ENCODE measurements at regions not wholly inside any gene's neighbourhood (a gene's known extent, or its start where the extent isn't known, plus 50 kb on each side); places are given as distances from the start of the nearest gene placed in this dataset.

GRCh38 chr15:47445723-47446392 lies 271.4 kb upstream of the SEMA6D start:
- intact Hi-C loops (cut with micrococcal nuclease; ENCODE audit: unreplicated experiment): no loop called here
- no peak overlapping the region for H3K9ac ChIP-seq (ENCODE audit: control insufficient read depth, insufficient read depth, low read length)

More at GRCh38 chr15:47445723-47446392, 271.4 kb upstream of the SEMA6D start:
- RAD21 ChIA-PET (ENCODE audit: unreplicated experiment): no interaction called here
- no peak for ATAC-seq
- Histone ChIP-seq H3K4me2 (ENCODE audit: control insufficient read depth, insufficient read depth) (no peak overlapping the region), H4K20me1 (ENCODE audit: control insufficient read depth, insufficient read depth) (no peaks in the 10 kb centered on the region), H3K4me3 (no peak overlapping the region), H3K27me3 (replicated peaks in 1 of 2; ENCODE audit: control insufficient read depth in 2 of 2, insufficient read depth in 2 of 2, low read length in 1 of 2) (no peaks in the 10 kb centered on the region), H3K9me3 (replicated peaks; ENCODE audit: control insufficient read depth, insufficient read depth, low read length) (no peaks in the 10 kb centered on the region), H3K27ac (ENCODE audit: control insufficient read depth, insufficient read depth) (no peak overlapping the region), H3K36me3 (ENCODE audit: control insufficient read depth in 2 of 2, insufficient read depth in 2 of 2, low read length in 1 of 2) (no peaks in the 10 kb centered on the region), H3K4me1 (ENCODE audit: control insufficient read depth, insufficient read depth, low read length) (no peaks in the 10 kb centered on the region), H3K79me2 (ENCODE audit: control insufficient read depth, insufficient read depth, low read length) (no peaks in the 10 kb centered on the region), H2AFZ (ENCODE audit: control insufficient read depth, low read depth, low read length) (no peak overlapping the region)
- in situ Hi-C loops (cut with MboI): no loop called here
- SMC1A ChIA-PET (ENCODE audit: uncharacterized antibody, unreplicated experiment): no interaction called here
- BruUV-seq (replicated peaks): no TSS peak
- FAIRE-seq: no peak
- POLR2A ChIA-PET: no interaction called here
- 54% methylated on average over 9 of the region's 9 CpGs for WGBS (ENCODE audit: insufficient coverage, insufficient replicate concordance, low lambda C conversion rate, missing lambda C conversion rate)
- TF ChIP-seq RB1 (IDR thresholded peaks at IDR 0.05; ENCODE audit: borderline replicate concordance): no peak
- no peak for TF ChIP-seq KAT2A (conservative IDR thresholded peaks at IDR 0.05; ENCODE audit: control insufficient read depth, low read depth, low read length)
- TF ChIP-seq MTA3 (IDR thresholded peaks at IDR 0.05; ENCODE audit: borderline replicate concordance, low read length): no peak
- TF ChIP-seq NFYA (IDR thresholded peaks at IDR 0.05; ENCODE audit: borderline replicate concordance, low read depth, low read length): no peak
- TF ChIP-seq RELA (IDR thresholded peaks at IDR 0.05; ENCODE audit: borderline replicate concordance, partially characterized antibody): no peak
- TF ChIP-seq WRNIP1 (IDR thresholded peaks at IDR 0.05; ENCODE audit: borderline replicate concordance, low read depth, low read length): no peak
- no peak for TF ChIP-seq NFIC (IDR thresholded peaks at IDR 0.05; ENCODE audit: low read depth, low read length)
- TF ChIP-seq NR2F1 (conservative IDR thresholded peaks at IDR 0.05): no peak
- no peak for TF ChIP-seq YBX1 (IDR thresholded peaks at IDR 0.05)
- TF ChIP-seq E4F1 (IDR thresholded peaks at IDR 0.05; ENCODE audit: borderline replicate concordance, partially characterized antibody): no peak
- TF ChIP-seq SMAD5 (IDR thresholded peaks at IDR 0.05; ENCODE audit: low read depth): no peak
- TF ChIP-seq IRF5 (IDR thresholded peaks at IDR 0.05; ENCODE audit: borderline replicate concordance): no peak
- TF ChIP-seq CHD1 (IDR thresholded peaks at IDR 0.05; ENCODE audit: low read depth, low read length): no peak
- no peak for TF ChIP-seq CHD4 (IDR thresholded peaks at IDR 0.05)
- TF ChIP-seq SUZ12 (IDR thresholded peaks at IDR 0.05; ENCODE audit: unreplicated experiment): no peak
- no peak for TF ChIP-seq RFX5 (IDR thresholded peaks at IDR 0.05; ENCODE audit: low read depth, low read length)
- TF ChIP-seq MYC (IDR thresholded peaks at IDR 0.05; ENCODE audit: insufficient read depth, insufficient read length, insufficient replicate concordance, low read length, severe bottlenecking): no peak
- CTCF ChIA-PET: no interaction called here
- no peak for DNase-seq (ENCODE audit: low read depth, low spot score)

Data from GM12878 (cell line).